ENCODE measurements at regions not wholly inside any gene's neighbourhood (a gene's known extent, or its start where the extent isn't known, plus 50 kb on each side); places are given as distances from the start of the nearest gene placed in this dataset.

GRCh38 chr6:43853066-43853650 lies 83.1 kb downstream of the VEGFA start (continued):
- peak; percentile 47 for TF ChIP-seq ARID5B (CRISPR knock-in tag; IDR thresholded peaks at IDR 0.05)
- TF ChIP-seq, protein P1, sequence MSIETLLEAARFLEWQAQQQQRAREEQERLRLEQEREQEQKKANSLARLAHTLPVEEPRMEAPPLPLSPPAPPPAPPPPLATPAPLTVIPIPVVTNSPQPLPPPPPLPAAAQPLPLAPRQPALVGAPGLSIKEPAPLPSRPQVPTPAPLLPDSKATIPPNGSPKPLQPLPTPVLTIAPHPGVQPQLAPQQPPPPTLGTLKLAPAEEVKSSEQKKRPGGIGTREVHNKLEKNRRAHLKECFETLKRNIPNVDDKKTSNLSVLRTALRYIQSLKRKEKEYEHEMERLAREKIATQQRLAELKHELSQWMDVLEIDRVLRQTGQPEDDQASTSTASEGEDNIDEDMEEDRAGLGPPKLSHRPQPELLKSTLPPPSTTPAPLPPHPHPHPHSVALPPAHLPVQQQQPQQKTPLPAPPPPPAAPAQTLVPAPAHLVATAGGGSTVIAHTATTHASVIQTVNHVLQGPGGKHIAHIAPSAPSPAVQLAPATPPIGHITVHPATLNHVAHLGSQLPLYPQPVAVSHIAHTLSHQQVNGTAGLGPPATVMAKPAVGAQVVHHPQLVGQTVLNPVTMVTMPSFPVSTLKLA (IDR thresholded peaks at IDR 0.05), result no peak
- TF ChIP-seq SMARCE1 (IDR thresholded peaks at IDR 0.05; ENCODE audit: borderline replicate concordance), result no peak
- no peak for TF ChIP-seq ZNF235 (CRISPR knock-in tag; IDR thresholded peaks at IDR 0.05; ENCODE audit: borderline replicate concordance)
- no peak for TF ChIP-seq SOX6 (IDR thresholded peaks at IDR 0.05)
- peak; percentile 41; the same call in 1 of the 2 replicates for TF ChIP-seq SOX6 (CRISPR knock-in tag; IDR thresholded peaks at IDR 0.05)
- TF ChIP-seq SNAI1 (CRISPR knock-in tag; IDR thresholded peaks at IDR 0.05; ENCODE audit: borderline replicate concordance), result no peak
- TF ChIP-seq LCORL (IDR thresholded peaks at IDR 0.05), result no peak; the same call in 1 of the 2 replicates
- TF ChIP-seq LCORL (CRISPR knock-in tag; IDR thresholded peaks at IDR 0.05), result peak; percentile 87; the same call in 1 of the 2 replicates
- TF ChIP-seq NR1H2 (CRISPR knock-in tag; IDR thresholded peaks at IDR 0.05; ENCODE audit: borderline replicate concordance, low read depth), result no peak
- no peak for TF ChIP-seq NR2F6 (IDR thresholded peaks at IDR 0.05)
- TF ChIP-seq NR2F6 (CRISPR knock-in tag; IDR thresholded peaks at IDR 0.05), result peak; percentile 60; the same call in 1 of the 2 replicates
- 0 out of 2 replicates have a peak, but pooled peaks have one; percentile 7 for TF ChIP-seq ZNF501 (CRISPR knock-in tag; IDR thresholded peaks at IDR 0.05)
- 0 out of 2 replicates have a peak, but pooled peaks have one; percentile 20 for TF ChIP-seq HOXA3 (CRISPR knock-in tag; IDR thresholded peaks at IDR 0.05)
- no peak for TF ChIP-seq SP5 (CRISPR knock-in tag; IDR thresholded peaks at IDR 0.05; ENCODE audit: borderline replicate concordance, low read depth)
- no peak for TF ChIP-seq RXRA (CRISPR knock-in tag; IDR thresholded peaks at IDR 0.05)
- peak; percentile 49; the same call in 1 of the 2 replicates for TF ChIP-seq SOX5 (CRISPR knock-in tag; IDR thresholded peaks at IDR 0.05; ENCODE audit: borderline replicate concordance)
- TF ChIP-seq TGIF2 (CRISPR knock-in tag; IDR thresholded peaks at IDR 0.05), result no peak; the same call in 1 of the 2 replicates
- peak; percentile 33; the same call in 1 of the 2 replicates for TF ChIP-seq SALL1 (CRISPR knock-in tag; IDR thresholded peaks at IDR 0.05)
- TF ChIP-seq, protein P2, sequence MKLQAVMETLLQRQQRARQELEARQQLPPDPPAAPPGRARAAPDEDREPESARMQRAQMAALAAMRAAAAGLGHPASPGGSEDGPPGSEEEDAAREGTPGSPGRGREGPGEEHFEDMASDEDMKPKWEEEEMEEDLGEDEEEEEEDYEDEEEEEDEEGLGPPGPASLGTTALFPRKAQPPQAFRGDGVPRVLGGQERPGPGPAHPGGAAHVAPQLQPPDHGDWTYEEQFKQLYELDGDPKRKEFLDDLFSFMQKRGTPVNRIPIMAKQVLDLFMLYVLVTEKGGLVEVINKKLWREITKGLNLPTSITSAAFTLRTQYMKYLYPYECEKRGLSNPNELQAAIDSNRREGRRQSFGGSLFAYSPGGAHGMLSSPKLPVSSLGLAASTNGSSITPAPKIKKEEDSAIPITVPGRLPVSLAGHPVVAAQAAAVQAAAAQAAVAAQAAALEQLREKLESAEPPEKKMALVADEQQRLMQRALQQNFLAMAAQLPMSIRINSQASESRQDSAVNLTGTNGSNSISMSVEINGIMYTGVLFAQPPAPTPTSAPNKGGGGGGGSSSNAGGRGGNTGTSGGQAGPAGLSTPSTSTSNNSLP (IDR thresholded peaks at IDR 0.05; ENCODE audit: low read depth, low read length), result no peak
- TF ChIP-seq XRCC5 (optimal IDR thresholded peaks at IDR 0.05; ENCODE audit: low read length), result no peak
- 0 out of 2 replicates have a peak, but pooled peaks have one; percentile 37 for TF ChIP-seq ELF3 (CRISPR knock-in tag; IDR thresholded peaks at IDR 0.05)
- no peak for TF ChIP-seq NR2F2 (IDR thresholded peaks at IDR 0.05; ENCODE audit: borderline replicate concordance, low read depth)
- TF ChIP-seq, protein P3, sequence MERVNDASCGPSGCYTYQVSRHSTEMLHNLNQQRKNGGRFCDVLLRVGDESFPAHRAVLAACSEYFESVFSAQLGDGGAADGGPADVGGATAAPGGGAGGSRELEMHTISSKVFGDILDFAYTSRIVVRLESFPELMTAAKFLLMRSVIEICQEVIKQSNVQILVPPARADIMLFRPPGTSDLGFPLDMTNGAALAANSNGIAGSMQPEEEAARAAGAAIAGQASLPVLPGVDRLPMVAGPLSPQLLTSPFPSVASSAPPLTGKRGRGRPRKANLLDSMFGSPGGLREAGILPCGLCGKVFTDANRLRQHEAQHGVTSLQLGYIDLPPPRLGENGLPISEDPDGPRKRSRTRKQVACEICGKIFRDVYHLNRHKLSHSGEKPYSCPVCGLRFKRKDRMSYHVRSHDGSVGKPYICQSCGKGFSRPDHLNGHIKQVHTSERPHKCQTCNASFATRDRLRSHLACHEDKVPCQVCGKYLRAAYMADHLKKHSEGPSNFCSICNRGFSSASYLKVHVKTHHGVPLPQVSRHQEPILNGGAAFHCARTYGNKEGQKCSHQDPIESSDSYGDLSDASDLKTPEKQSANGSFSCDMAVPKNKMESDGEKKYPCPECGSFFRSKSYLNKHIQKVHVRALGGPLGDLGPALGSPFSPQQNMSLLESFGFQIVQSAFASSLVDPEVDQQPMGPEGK (CRISPR knock-in tag; IDR thresholded peaks at IDR 0.05), result 0 out of 2 replicates have a peak, but pooled peaks have one; percentile 11
